Mesendoderm (in vitro differentiated cells): ENCODE measurements at regions not wholly inside any gene's neighbourhood (a gene's known extent, or its start where the extent isn't known, plus 50 kb on each side); places are given as distances from the start of the nearest gene placed in this dataset.

ENCODE experiments used
- DNase-seq: peaks from one replicate; pipeline ENCODE4 v3.0.0; 2013
- H2AK5ac ChIP-seq: 2 replicates; pipeline ENCODE4 v1.6.1; 2013; ENCODE audit warnings: low read length, inconsistent platforms
- H2BK120ac ChIP-seq: 2 replicates; pipeline ENCODE4 v1.6.1; 2013; ENCODE audit warnings: low read depth, mild to moderate bottlenecking, low read length, moderate library complexity, mixed read lengths
- H2BK15ac ChIP-seq: replicated peaks from 2 replicates; pipeline ENCODE4 v1.6.1; 2013; ENCODE audit warnings: low read depth, mild to moderate bottlenecking, moderate library complexity
- H2BK5ac ChIP-seq: 2 replicates; pipeline ENCODE4 v1.6.1; 2013; ENCODE audit warnings: low read length, inconsistent platforms
- H3K18ac ChIP-seq: 2 replicates; pipeline ENCODE4 v1.6.1; 2013; ENCODE audit warnings: mild to moderate bottlenecking, low read length, mixed read lengths
- H3K23ac ChIP-seq: one replicate; pipeline ENCODE4 v1.6.1; 2013; ENCODE audit warnings: low read length
- H3K27ac ChIP-seq: 2 replicates; pipeline ENCODE4 v1.5.1; 2013; ENCODE audit warnings: low read depth, mild to moderate bottlenecking, inconsistent platforms, low read length, moderate library complexity
- H3K27me3 ChIP-seq: 2 replicates; pipeline ENCODE4 v1.6.1; 2013; ENCODE audit warnings: low read length, control low read depth, mild to moderate bottlenecking, inconsistent platforms; ENCODE audit not compliant: insufficient read depth, poor library complexity
- H3K36me3 ChIP-seq: 2 replicates; pipeline ENCODE4 v1.6.1; 2013; ENCODE audit warnings: low read length, inconsistent platforms; ENCODE audit not compliant: control insufficient read depth, insufficient read depth
- H3K4ac ChIP-seq: one replicate; pipeline ENCODE4 v1.6.1; 2013; ENCODE audit warnings: low read depth, mild to moderate bottlenecking, low read length, moderate library complexity
- H3K4me1 ChIP-seq: 2 replicates; pipeline ENCODE4 v1.6.1; 2013; ENCODE audit warnings: low read depth, low read length, inconsistent platforms; ENCODE audit not compliant: control insufficient read depth
- H3K4me2 ChIP-seq: 2 replicates; pipeline ENCODE4 v1.6.1; 2013; ENCODE audit warnings: low read length
- H3K4me3 ChIP-seq: 2 replicates; pipeline ENCODE4 v1.5.1; 2013; ENCODE audit warnings: mild to moderate bottlenecking, low read length
- H3K56ac ChIP-seq: one replicate; pipeline ENCODE4 v1.6.1; 2013; ENCODE audit warnings: low read length
- H3K79me1 ChIP-seq: 2 replicates; pipeline ENCODE4 v1.6.1; 2013; ENCODE audit warnings: low read length, inconsistent platforms
- H3K79me2 ChIP-seq: 2 replicates; pipeline ENCODE4 v1.6.1; 2013; ENCODE audit warnings: mild to moderate bottlenecking, low read length; ENCODE audit not compliant: control insufficient read depth, insufficient read depth
- H3K9ac ChIP-seq: 2 replicates; pipeline ENCODE4 v1.6.1; 2013; ENCODE audit warnings: low read length, inconsistent platforms
- H4K5ac ChIP-seq: one replicate; pipeline ENCODE4 v1.6.1; 2013; ENCODE audit warnings: low read length
- H4K8ac ChIP-seq: one replicate; pipeline ENCODE4 v1.6.1; 2013; ENCODE audit warnings: low read depth, mild to moderate bottlenecking, control low read depth, low read length, moderate library complexity
- WGBS: extraction: QIAGEN DNeasy Blood & Tissue Kit; methylation state at CpG from one replicate; pipeline ENCODE4 v1.1.7; 2013; ENCODE audit warnings: low lambda C conversion rate, missing lambda C conversion rate; ENCODE audit not compliant: insufficient coverage; ENCODE audit errors: extremely low coverage; 5-methylcytosine and 5-hydroxymethylcytosine counted together

GRCh38 chr6:163759542-163759941 is 345.0 kb downstream of the QKI start:
- Histone ChIP-seq H2BK5ac (no peak overlapping the region), H3K18ac (no peak overlapping the region), H4K8ac (no peak overlapping the region), H3K4ac (no peak overlapping the region), H3K36me3 (no peaks in the 10 kb centered on the region), H2AK5ac (no peak overlapping the region), H3K4me2 (no peak overlapping the region), H3K27ac (no peak overlapping the region), H2BK15ac (no peak overlapping the region), H3K4me1 (no peaks in the 10 kb centered on the region), H3K4me3 (no peak overlapping the region), H3K56ac (no peak overlapping the region), H3K79me2 (no peaks in the 10 kb centered on the region), H4K5ac (no peak overlapping the region), H3K9ac (no peak overlapping the region), H2BK120ac (no peak overlapping the region), H3K79me1 (no peaks in the 10 kb centered on the region), H3K27me3 (no peaks in the 10 kb centered on the region), H3K23ac (no peak overlapping the region)
- DNase-seq, result no peak
- no CpG with 5 or more reads among the region's 5 CpGs for WGBS

- Histone ChIP-seq H3K9ac (no peak overlapping the region), H3K79me2 (no peaks in the 10 kb centered on the region), H4K5ac (no peak overlapping the region), H2BK120ac (no peak overlapping the region), H3K79me1 (no peaks in the 10 kb centered on the region), H3K4ac (no peak overlapping the region), H4K8ac (no peak overlapping the region), H3K4me1 (no peaks in the 10 kb centered on the region), H3K4me2 (no peak overlapping the region), H3K27me3 (no peaks in the 10 kb centered on the region), H3K18ac (no peak overlapping the region), H3K56ac (no peak overlapping the region), H2BK5ac (no peak overlapping the region), H2BK15ac (no peak overlapping the region), H3K23ac (no peak overlapping the region), H2AK5ac (no peak overlapping the region), H3K27ac (no peak overlapping the region), H3K4me3 (no peak overlapping the region), H3K36me3 (no peaks in the 10 kb centered on the region)
- DNase-seq, result peak; percentile 73
Measured at GRCh38 chr6:163757520-163757919, 343.0 kb downstream of the QKI start.

GRCh38 chr6:163756079-163756478 is 341.6 kb downstream of the QKI start:
- DNase-seq, result no peak
- Histone ChIP-seq H3K4ac (no peak overlapping the region), H3K18ac (no peak overlapping the region), H3K9ac (no peak overlapping the region), H3K79me2 (no peaks in the 10 kb centered on the region), H2AK5ac (no peak overlapping the region), H2BK120ac (no peak overlapping the region), H4K8ac (no peak overlapping the region), H3K4me2 (no peak overlapping the region), H2BK5ac (no peak overlapping the region), H3K56ac (no peak overlapping the region), H3K27ac (no peak overlapping the region), H4K5ac (no peak overlapping the region), H3K4me1 (no peaks in the 10 kb centered on the region), H3K27me3 (no peaks in the 10 kb centered on the region), H2BK15ac (no peak overlapping the region), H3K4me3 (no peak overlapping the region), H3K79me1 (no peaks in the 10 kb centered on the region), H3K36me3 (no peaks in the 10 kb centered on the region), H3K23ac (no peak overlapping the region)
- no CpG with 5 or more reads among the region's 4 CpGs for WGBS

- Histone ChIP-seq H3K56ac (no peak overlapping the region), H2BK15ac (no peak overlapping the region), H2BK120ac (no peak overlapping the region), H3K4me3 (no peak overlapping the region), H3K9ac (no peak overlapping the region), H3K27ac (no peak overlapping the region), H3K79me2 (no peaks in the 10 kb centered on the region), H3K4me1 (no peaks in the 10 kb centered on the region), H4K8ac (no peak overlapping the region), H3K36me3 (no peaks in the 10 kb centered on the region), H3K18ac (no peak overlapping the region), H2BK5ac (no peak overlapping the region), H2AK5ac (no peak overlapping the region), H3K23ac (no peak overlapping the region), H3K4me2 (no peak overlapping the region), H3K79me1 (no peaks in the 10 kb centered on the region), H3K4ac (no peak overlapping the region), H4K5ac (no peak overlapping the region), H3K27me3 (no peaks in the 10 kb centered on the region)
- no CpG with 5 or more reads among the region's 5 CpGs for WGBS
- DNase-seq, result no peak
Measured at GRCh38 chr6:163754866-163755265, 340.3 kb downstream of the QKI start.

GRCh38 chr6:163753430-163753829 is 338.9 kb downstream of the QKI start:
- Histone ChIP-seq H2AK5ac (no peak overlapping the region), H3K4me2 (no peak overlapping the region), H4K8ac (no peak overlapping the region), H4K5ac (no peak overlapping the region), H3K4me1 (no peaks in the 10 kb centered on the region), H3K27me3 (no peaks in the 10 kb centered on the region), H3K27ac (no peak overlapping the region), H3K36me3 (no peaks in the 10 kb centered on the region), H3K9ac (no peak overlapping the region), H3K79me1 (no peaks in the 10 kb centered on the region), H2BK120ac (no peak overlapping the region), H3K23ac (no peak overlapping the region), H3K18ac (no peak overlapping the region), H3K4me3 (no peak overlapping the region), H2BK5ac (no peak overlapping the region), H3K79me2 (no peaks in the 10 kb centered on the region), H3K56ac (no peak overlapping the region), H2BK15ac (no peak overlapping the region), H3K4ac (no peak overlapping the region)
- no peak for DNase-seq
- WGBS, result no CpG with 5 or more reads among the region's 2 CpGs

- no peaks in the 10 kb centered on the region for H3K27me3 ChIP-seq
- no peaks in the 10 kb centered on the region for H3K79me2 ChIP-seq
- no CpG with 5 or more reads among the region's 13 CpGs for WGBS
- H2BK5ac ChIP-seq, result no peak overlapping the region
- H4K5ac ChIP-seq, result no peak overlapping the region
- no peak overlapping the region for H4K8ac ChIP-seq
- no peaks in the 10 kb centered on the region for H3K79me1 ChIP-seq
- no peak overlapping the region for H3K23ac ChIP-seq
- H3K9ac ChIP-seq, result no peak overlapping the region
- H3K56ac ChIP-seq, result no peak overlapping the region
- H3K18ac ChIP-seq, result no peak overlapping the region
- no peaks in the 10 kb centered on the region for H3K36me3 ChIP-seq
- no peak overlapping the region for H3K4ac ChIP-seq
- H2BK15ac ChIP-seq, result no peak overlapping the region
- no peak overlapping the region for H3K27ac ChIP-seq
- no peak overlapping the region for H2BK120ac ChIP-seq
- no peak overlapping the region for H3K4me2 ChIP-seq
- H2AK5ac ChIP-seq, result no peak overlapping the region
- H3K4me1 ChIP-seq, result no peaks in the 10 kb centered on the region
- no peak overlapping the region for H3K4me3 ChIP-seq
- no peak for DNase-seq
Measured at GRCh38 chr6:163752446-163752845, 337.9 kb downstream of the QKI start.
